COLO829 (cell line): ENCODE measurements at regions not wholly inside any gene's neighbourhood (a gene's known extent, or its start where the extent isn't known, plus 50 kb on each side); places are given as distances from the start of the nearest gene placed in this dataset.
A peak's percentile ranks its signal among the peaks of the same experiment; 100 is the strongest.

Source experiments
- DNase-seq: peaks from one replicate; pipeline ENCODE4 v3.0.0; 2012; ENCODE audit warnings: low spot score

DNA sequence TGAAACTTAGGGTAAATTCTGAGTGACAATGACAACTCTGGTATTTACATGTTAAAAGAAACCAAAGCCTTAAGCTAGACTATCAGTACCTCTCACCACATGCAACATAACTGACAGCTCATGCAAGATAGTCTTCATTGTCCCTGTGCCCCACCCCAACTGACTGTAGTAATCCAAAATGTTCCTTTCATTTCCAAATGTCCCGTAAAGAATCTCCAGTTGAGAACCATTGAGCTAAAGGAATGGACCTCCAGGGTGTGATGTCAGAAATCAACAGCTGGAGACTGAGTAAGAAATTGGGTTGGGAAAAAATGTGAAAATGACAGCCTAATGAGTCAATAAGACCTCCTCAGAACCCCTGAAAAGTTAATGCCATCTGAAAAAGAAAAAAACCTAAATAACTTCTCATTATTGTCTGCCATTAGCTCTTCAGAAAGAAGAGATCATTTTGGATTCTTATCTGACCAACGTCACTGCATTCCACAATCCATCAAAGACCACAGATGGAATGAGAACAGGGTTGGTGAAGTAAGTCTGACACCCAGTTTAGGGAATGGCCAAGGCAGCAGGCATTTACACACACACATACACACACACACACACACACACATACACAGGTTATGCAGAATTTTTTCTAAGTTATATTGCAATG lies 51.7 kb upstream of the ACVR2A start:
- no peak for DNase-seq

DNA sequence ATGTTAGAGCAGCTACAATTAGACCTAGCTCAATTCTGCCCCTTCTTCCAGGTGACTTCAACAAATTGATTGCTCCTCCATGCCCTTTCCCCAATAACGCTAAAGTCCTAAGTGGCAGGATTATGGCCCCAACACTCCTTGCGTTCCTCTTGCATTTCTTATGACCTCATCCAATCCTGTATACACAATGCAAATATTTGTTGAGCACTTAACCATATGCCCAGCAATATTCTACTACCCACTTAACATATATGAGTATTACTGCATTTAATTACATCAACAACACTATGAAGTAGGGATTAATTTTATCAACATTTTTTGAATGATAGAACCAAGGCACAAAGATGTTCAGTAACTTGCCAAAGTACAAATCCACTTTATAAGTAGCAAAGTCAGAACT lies 54.2 kb upstream of the ACVR2A start:
- DNase-seq: no peak

DNA sequence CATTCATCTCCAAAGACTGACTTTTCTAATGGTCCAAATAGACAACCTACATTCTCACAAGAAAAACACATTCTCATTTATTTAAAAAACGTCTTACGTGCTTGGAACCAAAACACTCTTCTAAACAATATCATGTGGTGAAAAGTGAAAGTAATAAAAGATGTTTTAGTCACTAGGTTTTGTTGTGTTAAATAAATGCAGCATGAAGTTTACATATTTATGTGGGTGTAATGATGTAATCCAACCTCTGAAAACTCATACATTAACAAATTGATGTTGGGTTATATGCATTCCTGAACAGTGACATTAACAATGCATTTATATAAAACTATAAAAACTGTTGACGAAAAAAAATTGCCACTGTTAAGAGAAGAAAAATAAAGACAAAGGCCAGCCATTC lies 55.1 kb upstream of the ACVR2A start:
- DNase-seq: peak; percentile 13

DNA sequence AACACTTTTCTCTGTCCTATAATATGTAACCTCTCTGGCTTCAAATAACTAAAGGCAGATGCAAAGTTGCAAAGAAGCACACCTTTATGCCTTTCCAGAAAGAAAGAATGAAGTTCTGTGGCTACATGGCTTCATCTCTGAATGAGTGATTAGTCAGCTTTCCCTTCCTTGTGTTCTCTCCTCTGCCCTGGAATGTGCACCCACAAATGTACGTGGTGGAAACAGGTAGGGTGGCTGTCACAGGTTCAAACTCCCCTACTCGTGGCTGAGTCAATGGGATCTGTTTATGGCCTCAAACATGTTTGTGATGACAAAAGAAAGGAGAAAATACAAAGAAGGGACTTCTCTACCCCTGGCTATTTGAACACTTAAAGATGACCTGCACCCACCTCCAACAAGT lies 55.5 kb upstream of the ACVR2A start:
- no peak for DNase-seq

DNA sequence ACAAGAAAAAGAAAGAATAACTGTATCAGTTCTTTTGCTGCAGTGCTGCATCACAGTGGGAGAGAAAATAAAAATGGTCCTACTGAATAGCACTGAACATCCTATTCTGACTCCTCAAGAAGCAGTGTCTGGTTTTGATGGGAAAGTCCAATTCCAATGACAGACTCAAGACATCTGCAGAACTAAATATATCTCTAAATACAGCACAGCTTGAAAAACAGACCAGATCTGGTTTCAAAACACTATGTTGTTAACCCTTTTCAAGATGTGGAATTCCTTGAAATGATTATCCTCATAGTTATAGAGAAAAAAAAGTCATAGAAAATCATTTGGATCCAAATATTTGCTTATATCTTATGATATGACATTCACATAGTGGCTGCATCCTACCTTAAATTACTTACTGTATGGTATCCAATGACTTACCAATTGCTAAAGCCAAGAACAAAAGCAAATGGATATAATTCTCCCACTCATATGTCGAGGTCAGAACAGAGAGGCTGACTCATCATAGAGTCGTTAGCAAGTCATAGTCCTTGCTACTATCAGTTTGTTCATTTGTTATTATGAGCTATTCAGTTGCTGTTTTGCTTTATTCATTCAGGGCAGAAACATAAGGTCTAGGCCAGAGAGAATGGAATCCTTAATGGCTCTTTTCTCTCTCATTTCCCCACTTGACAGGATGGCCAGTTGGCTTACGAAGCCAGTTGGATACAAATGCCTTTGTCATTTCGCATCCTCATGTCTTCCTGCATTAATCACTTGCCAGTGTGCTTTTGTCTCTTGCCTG lies 62.5 kb upstream of the ACVR2A start:
- peak; percentile 66 for DNase-seq

DNA sequence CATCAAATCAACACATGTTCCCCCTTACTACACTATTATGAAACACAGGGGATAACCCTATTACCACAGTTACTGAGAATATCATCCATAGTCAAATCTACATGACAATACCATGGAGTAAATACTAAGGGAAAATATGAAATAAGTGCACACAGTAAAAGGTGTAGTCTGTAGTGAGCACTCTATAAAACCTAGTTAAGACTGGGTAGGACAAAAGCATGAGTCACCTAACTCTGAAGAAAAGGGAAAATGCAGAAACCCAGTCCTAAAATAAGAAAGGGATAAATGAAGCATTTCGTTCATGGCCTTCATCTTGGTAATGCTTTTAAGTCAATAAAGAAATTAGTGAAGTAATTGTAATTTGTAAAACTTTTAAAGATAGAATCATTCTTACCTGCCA lies 65.4 kb upstream of the ACVR2A start:
- DNase-seq: no peak

DNA sequence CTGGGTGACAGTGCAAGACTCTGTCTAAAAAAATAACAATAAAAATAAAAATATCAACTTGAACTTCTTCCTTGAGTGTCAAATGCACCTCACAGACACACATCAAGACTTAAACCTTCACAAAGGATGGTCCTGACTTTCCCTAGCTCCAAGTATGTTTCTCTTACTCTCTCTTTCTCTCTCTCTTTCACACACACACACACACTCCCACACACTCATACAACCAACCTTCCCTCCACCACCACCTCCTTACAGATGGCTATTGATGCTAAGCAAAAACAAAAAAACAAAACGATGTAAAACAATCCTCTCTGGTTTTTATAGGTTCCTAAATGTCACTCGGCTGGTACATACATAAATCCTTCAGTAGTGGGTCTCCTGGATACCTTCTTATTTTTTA lies 67.4 kb upstream of the ACVR2A start:
- DNase-seq: no peak

DNA sequence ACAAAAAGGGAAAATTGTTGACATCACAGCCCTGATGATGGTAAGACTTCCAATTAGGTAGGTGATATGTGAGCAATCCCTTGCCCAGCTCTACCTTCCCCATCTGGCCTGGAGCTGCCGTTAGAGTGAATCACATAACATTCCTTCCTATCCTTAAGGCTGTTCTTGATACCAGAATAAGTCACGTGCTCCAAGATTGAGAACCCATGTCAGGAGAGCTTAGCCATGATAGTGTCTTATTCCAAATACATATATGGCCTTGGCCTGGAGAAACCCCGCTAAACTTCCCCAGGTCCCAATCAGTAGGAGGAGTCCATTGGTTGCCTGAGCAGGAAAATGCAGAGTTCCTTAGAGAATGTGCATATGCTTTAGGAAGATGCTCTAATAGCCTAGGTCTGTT lies 70.0 kb upstream of the ACVR2A start:
- DNase-seq: no peak

DNA sequence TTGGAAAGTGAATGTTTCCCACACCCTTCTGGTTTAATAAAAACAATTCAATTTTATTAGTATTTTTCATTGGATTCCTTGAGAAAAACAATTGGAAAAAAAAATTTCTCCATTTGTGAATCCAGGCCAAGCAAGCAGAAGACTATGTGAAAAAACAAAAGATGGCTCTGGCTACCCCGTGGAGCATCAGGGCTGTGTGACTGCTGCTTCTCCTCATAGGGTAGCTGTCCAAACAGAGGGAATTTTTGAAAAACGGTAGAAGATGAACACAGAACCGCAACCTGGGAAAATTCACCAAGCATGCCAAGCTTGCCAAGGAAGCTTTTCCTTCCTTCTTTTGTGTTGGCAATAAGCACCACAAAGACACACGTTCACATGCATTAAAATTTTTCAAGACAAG lies 71.3 kb upstream of the ACVR2A start:
- no peak for DNase-seq

DNA sequence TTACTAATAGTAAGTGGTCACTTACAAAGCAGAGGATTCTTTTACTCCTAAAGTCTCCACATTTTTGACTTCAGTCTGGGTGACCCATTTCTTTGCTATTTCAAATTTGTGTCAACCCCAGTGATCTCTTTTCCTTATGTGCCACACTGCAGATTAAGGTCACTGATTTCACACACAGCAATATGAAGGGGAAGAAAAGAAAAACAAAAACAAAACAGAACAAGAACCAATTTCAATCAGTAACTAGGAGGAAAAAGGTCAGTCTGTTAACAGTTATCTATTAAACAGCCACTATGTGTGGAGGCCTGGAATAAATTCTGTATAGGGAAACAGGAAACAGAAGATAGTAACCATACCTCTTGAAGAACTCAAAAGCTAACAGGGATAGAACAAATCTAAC lies 72.0 kb upstream of the ACVR2A start:
- DNase-seq: no peak

DNA sequence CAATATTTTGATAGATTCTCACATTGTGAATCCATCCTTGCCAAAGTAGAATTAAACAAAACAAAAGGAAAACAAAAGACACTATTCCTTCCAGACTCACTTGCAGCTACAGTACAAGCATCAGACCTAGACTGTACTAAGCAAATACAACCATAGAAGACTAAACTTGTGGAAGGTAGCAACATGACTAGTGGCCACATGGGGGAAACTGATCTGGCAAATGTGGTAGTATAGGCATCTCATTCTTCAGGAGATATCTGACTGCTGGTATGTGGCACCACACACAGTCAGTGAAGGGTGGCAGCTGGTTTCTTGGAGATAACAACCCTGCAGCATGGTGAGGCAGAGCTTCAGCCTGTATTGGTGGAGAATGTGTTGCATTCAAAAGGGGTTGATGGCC lies 81.0 kb upstream of the ACVR2A start:
- DNase-seq: no peak

DNA sequence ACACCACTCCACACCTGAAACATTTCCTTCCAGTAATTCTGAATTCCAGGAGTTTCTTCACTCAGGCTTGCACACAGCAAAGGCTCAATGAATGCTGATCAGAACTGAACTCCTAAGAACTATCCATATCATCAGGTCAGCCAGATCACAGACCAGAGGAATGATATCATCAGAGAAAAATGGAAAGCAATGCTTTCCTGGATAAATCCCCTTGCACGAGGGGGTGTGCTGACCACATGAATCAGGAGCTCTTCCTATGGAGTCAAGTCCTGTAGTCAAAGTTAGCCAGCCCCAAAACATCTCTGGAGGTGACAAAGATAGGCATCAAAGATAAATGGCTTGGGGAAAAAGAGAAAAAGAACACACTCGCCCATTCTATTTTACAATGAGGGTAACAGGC lies 83.8 kb upstream of the ACVR2A start:
- DNase-seq: no peak

DNA sequence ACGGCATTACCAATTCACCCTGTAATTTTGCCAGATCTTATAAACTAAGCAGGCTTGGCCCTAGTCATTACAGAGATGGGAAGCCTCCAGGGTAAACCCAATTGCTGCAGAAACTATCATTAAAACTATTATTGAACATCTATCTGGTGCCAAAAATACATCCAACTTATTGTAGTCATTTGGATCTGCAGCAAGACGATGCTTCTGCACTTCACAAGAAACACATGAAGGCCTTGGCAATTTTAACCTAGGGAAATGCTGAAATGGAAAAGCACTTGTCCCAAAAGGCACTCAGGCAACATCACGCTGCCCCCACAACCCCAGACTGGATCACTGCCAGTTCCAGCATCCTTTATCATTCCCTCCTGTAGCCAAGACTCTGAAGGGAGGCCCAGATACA lies 85.3 kb upstream of the ACVR2A start:
- no peak for DNase-seq

DNA sequence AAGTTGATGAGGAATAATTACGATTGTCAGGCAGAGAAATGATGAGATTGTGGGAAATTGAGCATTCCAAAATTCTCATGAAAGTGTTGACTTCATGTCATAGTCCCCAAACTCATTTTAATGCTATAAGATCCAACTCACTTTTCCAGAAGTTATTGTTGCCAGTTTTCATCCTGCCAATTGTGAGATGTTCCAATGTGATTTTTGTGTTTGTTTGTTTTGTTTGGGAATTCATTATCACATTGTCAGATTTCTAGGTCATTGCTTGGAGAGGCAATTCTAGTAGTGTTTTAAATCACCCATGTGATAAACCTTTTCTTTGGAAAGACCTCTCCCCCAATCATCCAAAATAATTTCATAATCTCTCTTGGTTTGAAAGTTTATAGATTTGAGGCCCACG lies 86.0 kb upstream of the ACVR2A start:
- no peak for DNase-seq

DNA sequence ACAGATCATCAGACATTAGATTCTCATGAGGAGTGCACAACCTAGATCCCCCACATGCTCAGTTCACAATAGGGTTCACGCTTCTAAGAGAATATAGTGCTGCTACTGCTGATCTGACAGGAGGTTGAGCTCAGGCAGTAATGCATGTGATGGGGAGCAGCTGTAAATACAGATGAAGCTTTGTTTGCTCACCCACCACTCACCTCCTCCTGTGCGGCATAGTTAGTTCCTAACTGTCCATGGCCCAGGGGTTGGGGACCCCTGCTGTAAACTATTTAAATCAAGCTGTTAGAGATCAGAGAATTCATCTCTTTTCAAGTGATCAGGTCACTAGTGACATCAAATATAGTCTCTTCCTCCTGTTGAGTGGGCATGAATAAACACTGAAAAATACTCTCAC lies 88.8 kb upstream of the ACVR2A start:
- DNase-seq: no peak

DNA sequence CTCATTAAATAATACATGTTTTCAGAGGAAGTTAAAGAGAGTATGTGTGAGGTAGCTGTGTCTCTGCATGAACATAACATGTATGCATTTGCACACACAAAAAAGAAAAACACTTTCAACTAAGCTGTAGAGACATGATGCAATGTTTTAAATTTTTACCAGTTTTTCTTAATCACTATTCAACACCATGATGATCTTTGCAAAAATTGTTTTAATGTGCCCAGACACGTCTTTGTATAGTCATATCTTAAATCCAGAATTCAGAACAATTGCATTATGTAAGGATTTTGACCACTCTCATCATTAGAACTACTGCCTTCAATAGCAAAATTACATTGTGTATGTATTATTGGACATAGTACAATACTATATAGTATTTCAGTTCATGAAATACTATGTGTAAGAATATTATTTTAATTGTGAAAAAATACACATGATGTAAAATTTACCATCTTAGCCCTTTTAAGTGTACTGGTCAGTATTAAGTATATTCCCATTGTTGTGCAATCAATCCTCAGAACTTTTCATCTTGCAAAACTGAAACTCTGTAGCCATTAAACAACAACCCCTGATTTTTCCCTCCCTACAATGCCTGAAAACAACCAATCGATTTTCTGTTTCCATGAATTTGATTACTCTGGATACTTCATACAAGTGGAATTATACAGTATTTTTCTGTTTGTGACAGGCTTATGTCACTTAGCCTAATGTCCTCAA lies 104.5 kb upstream of the ACVR2A start:
- no peak for DNase-seq

DNA sequence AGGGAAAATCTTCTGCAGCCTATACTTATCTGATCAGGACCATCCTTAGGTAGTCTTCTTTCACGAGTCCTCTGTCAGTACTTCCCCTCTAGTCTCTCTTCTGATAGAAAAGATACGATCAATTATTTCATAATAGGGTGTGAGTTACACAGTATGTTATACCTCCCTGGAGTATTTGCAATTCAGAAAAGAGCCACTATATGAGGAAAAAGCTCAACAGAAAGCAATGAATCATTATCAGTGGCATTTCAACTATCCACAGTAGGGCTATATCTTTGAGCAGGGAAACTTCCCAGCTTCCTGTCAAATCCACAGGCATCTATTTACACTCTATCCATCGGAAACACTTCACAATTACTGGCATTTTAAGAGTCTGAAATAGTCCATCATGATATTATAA lies 105.3 kb upstream of the ACVR2A start:
- no peak for DNase-seq

DNA sequence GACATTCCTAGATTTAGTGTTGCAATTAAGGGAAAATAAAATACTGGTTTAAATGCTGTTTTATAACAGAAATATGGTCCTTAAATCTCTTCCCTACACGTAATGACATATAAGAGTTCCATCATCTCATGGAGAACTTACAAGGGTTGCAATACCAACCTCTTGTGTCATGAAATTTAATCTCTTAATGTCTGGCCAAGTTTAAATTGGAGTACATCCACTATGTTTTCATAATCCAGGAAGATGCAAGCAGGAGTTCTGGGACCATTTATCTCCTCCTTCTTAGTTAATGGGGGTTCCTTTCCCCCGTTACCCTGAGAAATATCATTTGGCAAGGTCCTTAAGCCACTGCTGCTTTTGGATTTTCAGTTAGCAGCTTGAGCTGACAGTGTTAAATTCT lies 126.0 kb upstream of the ACVR2A start:
- no peak for DNase-seq

DNA sequence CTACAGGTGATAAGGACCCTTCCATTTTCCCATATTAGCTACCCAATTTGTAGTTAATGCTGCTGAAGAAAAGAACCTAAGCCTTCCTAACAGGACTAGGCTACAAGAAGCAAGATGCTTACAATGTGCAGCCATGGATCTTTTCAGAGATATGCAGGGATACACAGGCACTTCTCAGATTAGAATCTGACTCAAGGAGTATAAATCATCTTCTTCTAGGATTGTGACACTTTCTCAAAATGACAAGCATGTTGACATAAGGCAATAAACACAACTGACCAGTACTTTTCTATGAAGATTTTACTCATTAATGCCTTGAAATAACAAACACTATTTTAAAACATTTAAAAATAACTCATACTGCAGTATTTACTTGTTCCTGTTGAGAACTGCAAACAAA lies 127.9 kb upstream of the ACVR2A start:
- DNase-seq: no peak

DNA sequence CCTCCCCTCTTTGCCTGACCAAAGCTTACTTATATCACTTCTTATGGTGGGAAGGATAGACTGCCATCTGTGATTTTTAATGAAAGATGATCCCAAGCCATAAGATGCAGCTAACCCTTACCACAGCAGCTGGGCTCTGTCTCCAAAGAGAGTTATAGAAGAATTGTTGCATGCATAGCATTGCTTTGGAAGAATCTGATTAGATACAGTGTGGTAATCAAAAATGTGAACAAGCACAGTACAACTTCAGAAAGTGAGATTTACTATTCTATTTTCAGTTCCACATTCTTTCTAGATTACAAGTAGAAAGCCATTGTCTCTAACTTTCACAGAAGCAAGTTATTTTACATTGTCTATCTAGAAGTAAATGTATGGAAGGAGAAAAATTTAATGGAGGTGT lies 129.0 kb upstream of the ACVR2A start:
- no peak for DNase-seq

DNA sequence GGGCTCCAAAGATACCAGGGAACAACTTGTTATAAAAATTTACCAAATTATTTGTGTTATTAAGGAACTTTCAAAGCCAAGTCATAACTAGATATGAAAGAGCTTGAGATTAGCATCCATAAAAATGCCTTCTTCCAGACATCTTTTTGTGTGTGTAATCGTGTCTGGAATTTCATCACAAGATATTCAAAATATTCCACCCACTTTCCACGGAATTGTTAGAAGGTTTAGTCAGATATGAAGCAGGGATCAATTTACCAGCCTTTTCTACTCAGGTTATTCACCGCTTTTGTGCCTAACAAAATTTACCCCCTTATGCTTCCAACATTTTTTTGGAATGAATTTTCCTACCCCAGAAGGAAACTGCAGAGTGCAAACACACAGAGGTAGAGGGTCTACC lies 130.2 kb upstream of the ACVR2A start:
- DNase-seq: no peak

DNA sequence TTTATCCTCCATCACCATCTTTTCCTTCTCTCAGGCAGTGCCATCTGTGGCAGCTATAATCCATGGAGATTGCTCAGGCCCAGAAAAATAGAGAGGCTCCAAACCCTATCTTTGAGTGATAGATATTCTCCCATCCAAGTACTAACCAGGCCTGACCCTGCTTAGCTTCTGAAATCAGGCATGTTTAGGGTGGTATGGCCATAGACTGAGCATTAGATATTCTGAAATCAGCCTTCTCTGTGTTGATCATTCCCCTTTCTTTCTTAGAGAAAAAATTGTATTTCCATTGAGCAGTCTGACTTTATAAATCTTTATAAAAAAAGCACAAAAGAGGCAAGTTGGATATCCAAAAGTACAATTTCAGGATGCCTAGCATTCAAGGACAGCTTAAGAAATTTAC lies 131.5 kb upstream of the ACVR2A start:
- no peak for DNase-seq

DNA sequence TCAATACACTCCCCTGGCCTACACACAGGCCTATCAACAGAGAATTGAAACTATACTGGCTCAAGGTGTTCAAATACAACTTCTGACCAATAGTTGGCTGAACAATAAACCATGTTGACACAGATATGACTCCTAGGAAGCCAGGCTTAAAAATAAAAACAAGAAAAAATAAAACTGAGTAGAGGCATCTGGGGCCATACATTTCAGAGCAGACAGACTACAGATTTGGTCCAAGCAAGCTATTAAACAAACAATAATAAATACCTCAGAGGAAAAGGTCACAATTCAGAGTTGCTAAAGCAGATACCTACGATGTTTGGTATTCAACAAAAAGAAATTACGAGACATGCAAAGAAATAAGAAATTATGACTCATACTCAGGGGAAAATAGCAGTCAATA lies 132.8 kb upstream of the ACVR2A start:
- DNase-seq: no peak

DNA sequence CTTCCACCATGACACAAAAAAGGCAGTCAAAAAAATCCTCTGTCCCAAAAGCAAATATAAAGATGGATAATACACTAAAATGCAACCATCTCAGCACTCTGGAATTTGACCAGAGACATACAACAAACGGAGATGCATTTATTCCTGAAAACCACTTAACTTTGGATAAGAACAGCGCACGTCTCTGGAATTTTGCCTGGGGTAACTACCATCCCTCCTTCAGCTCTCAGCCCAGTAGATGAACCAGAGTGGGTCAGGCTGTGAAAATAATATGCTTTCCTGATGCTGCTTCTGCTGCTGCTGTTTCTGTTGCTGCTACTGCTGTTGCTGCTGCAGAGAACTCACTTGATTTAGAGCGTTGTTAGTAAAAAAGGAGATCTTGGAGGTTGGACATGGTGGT lies 133.8 kb upstream of the ACVR2A start:
- no peak for DNase-seq
